ENCODE measurements at regions not wholly inside any gene's neighbourhood (a gene's known extent, or its start where the extent isn't known, plus 50 kb on each side); places are given as distances from the start of the nearest gene placed in this dataset.
"Not testable (repeated sequence)": the region's sequence is repeated elsewhere in the genome, so short reads cannot be mapped to it uniquely, and the experiment has no call there.

DNA sequence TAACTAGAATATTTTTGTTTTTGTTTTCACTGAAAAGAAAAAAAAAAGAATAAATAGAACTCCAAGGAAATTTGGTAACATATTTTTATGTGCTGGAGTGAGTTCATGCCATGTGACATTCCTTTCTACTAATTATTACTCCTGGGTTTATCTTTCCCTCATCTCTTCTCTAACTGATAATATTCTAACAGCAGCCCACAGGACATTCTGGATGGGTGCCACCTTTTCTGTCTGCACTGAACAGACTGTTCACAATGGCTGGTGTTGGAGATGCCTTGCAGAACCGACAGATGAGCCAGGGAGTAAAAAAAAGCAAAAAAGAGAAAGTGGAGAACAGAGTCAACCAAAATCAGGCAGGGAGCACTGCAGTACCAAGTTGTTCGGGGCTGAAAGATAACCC, 151.3 kb downstream of the OR4M2 start:
- no peak for DNase-seq
- H3K27me3 Mint-ChIP-seq (ENCODE audit: low read depth, poor library complexity) = peaks cover 5% of the 10 kb centered on the region
- no peak overlapping the region for H3K27ac Mint-ChIP-seq
- H3K9me3 Mint-ChIP-seq = peaks cover 98% of the 10 kb centered on the region
- H3K36me3 Mint-ChIP-seq (ENCODE audit: low read depth) = no peaks in the 10 kb centered on the region
- no peaks in the 10 kb centered on the region for H3K4me1 Mint-ChIP-seq
- TF ChIP-seq, protein P1, sequence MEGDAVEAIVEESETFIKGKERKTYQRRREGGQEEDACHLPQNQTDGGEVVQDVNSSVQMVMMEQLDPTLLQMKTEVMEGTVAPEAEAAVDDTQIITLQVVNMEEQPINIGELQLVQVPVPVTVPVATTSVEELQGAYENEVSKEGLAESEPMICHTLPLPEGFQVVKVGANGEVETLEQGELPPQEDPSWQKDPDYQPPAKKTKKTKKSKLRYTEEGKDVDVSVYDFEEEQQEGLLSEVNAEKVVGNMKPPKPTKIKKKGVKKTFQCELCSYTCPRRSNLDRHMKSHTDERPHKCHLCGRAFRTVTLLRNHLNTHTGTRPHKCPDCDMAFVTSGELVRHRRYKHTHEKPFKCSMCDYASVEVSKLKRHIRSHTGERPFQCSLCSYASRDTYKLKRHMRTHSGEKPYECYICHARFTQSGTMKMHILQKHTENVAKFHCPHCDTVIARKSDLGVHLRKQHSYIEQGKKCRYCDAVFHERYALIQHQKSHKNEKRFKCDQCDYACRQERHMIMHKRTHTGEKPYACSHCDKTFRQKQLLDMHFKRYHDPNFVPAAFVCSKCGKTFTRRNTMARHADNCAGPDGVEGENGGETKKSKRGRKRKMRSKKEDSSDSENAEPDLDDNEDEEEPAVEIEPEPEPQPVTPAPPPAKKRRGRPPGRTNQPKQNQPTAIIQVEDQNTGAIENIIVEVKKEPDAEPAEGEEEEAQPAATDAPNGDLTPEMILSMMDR (IDR thresholded peaks at IDR 0.05) = no peak
- no peak overlapping the region for H3K4me3 Mint-ChIP-seq

DNA sequence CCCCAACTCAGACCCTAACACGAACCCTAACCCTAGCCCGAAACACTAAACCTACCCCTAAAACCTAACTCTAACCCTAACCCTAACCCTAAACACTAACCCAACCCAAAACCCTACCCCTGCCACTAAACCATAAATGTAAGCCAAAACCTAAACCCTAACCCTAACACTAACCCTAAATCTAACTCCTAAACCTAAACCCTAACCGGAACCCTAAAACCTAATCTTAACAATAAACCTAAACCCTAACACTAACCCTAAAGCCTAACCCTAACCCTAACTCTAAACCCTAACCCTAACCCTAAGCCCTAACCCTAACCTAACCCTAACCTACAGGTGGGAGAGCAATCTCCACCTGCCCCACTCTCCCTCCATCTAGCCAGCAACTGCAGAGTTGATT, 152.3 kb downstream of the OR4M2 start:
- TF ChIP-seq, protein P1 (IDR thresholded peaks at IDR 0.05) = no peak
- DNase-seq = no peak
- H3K4me3 Mint-ChIP-seq = no peak overlapping the region
- H3K27ac Mint-ChIP-seq = no peak overlapping the region
- peaks cover 98% of the 10 kb centered on the region for H3K9me3 Mint-ChIP-seq
- H3K27me3 Mint-ChIP-seq (ENCODE audit: low read depth, poor library complexity) = peaks cover 5% of the 10 kb centered on the region
- peaks cover 2% of the 10 kb centered on the region for H3K36me3 Mint-ChIP-seq (ENCODE audit: low read depth)
- H3K4me1 Mint-ChIP-seq = no peaks in the 10 kb centered on the region

DNA sequence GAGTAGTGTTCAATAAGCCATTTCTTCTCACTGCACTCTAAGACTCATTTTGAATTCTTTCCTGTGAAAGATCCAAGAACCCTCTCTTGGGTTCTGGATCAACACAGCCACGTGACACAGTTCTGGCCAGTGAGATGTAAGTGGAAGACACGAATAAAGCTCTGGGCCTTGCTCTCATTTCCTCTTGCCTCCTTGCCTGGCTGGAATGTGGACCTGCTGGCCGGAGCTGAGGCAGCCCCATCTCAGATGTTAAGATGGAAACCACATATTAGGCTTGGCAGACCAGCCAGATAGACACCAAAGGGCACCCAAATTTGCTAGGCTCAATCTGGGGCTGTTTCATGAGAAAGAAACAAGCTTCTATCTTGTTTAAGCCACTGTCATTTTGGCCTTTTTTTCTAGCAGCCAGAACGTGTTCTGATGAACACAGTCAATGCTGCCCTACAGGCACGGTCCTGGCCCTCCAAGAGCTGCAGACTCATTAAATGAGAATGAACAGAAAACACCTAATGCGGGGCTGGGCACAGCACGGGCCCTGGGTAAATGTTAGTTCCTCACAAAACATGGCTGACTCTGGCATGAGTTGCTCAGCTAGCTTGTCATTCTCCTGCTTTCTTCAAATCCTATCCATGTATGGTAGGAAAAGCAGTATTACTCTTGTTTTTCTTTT, 155.1 kb downstream of the OR4M2 start:
- DNase-seq; H3K4me3 Mint-ChIP-seq; H3K36me3 Mint-ChIP-seq (ENCODE audit: low read depth); H3K27me3 Mint-ChIP-seq (ENCODE audit: low read depth, poor library complexity); H3K4me1 Mint-ChIP-seq; H3K27ac Mint-ChIP-seq: not testable (repeated sequence)
- peaks cover 97% of the 10 kb centered on the region for H3K9me3 Mint-ChIP-seq

DNA sequence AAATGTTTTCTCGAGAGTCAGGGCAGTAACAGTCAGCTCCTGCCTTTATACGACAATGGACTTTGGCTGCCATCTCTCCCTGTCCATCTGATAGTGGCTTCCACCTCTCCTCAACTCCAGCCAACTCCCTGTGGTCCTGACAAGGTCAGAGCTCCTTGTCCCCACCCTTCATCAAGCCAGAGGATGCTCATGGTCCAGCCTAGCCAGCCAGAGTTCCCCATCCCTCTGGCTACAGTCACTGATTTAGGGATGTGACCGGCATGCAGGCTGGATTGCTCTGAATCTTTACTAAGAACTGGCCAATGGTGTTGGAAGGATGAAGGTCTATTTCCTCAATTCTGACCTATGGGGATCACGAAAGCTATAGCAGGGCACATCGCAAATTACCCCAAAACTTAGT, 156.1 kb downstream of the OR4M2 start:
- no peak overlapping the region for H3K4me3 Mint-ChIP-seq

DNA sequence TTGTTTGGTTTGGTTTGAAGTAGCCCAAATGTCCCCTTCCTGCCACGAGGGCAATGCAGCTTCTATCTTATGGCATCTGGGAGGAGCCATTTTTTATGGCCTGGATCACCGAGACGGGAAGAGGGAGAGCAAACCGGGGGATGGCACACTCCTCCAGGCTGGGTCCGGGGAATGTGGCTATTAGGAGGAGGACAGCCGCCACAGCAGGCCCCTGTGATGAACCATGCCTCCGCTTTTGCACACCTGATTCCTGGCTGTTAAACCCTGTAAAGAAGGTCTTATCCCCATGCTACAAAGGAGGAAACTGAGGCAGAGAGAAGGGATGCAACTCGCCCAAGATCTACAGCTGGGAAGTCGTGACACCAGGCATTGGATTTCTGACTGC, 157.6 kb downstream of the OR4M2 start:
- Mint-ChIP-seq H3K27me3 (ENCODE audit: low read depth, poor library complexity) (peaks cover 2% of the 10 kb centered on the region), H3K27ac (no peak overlapping the region), H3K4me1 (no peaks in the 10 kb centered on the region), H3K36me3 (ENCODE audit: low read depth) (peaks cover 11% of the 10 kb centered on the region), H3K4me3 (no peak overlapping the region), H3K9me3 (peaks cover 97% of the 10 kb centered on the region)
- DNase-seq = no peak
- TF ChIP-seq, protein P1 (IDR thresholded peaks at IDR 0.05) = no peak

More for the DNA sequence above, 156.1 kb downstream of the OR4M2 start:
- H3K27me3 Mint-ChIP-seq (ENCODE audit: low read depth, poor library complexity) = peaks cover 2% of the 10 kb centered on the region
- H3K36me3 Mint-ChIP-seq (ENCODE audit: low read depth) = peaks cover 11% of the 10 kb centered on the region
- H3K4me1 Mint-ChIP-seq = no peaks in the 10 kb centered on the region
- H3K27ac Mint-ChIP-seq = no peak overlapping the region
- TF ChIP-seq, protein P1 (IDR thresholded peaks at IDR 0.05) = no peak
- no peak for DNase-seq
- H3K9me3 Mint-ChIP-seq = peaks cover 97% of the 10 kb centered on the region

DNA sequence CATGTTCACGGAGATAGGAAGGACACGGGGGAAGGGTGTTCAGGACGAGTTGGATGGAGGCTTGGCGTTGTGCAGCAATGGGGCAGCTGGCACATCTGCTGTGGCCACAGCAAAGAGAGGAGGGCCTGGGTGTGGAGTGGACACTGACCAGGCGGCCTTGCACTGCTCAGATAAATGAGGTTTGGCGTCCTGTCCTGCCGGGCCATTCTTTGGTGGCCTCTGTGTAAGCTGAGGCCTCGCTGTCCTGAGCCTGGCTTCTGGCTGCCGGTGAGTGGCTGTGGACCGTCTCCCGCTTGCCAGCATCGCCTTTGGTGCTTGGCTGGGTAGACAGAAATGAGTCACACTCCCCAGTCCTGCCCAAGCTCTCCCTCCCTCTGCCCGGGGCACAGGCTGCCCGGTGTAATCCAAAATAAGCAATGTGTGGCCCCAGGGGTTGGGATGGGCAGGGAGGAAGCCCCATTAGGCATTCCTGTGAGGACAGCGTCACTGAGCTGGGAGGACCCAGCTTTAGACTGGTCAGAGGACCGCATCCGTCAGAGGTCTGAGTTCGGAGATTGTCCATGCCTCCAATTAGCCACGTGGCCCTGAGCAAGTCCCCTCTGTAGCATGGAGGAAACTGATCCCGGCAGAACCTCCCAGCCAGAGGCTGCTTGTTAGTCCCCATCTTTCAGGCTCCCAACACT, 158.1 kb downstream of the OR4M2 start:
- H3K27ac Mint-ChIP-seq = not testable (repeated sequence)
- peaks cover 11% of the 10 kb centered on the region for H3K36me3 Mint-ChIP-seq (ENCODE audit: low read depth)

DNA sequence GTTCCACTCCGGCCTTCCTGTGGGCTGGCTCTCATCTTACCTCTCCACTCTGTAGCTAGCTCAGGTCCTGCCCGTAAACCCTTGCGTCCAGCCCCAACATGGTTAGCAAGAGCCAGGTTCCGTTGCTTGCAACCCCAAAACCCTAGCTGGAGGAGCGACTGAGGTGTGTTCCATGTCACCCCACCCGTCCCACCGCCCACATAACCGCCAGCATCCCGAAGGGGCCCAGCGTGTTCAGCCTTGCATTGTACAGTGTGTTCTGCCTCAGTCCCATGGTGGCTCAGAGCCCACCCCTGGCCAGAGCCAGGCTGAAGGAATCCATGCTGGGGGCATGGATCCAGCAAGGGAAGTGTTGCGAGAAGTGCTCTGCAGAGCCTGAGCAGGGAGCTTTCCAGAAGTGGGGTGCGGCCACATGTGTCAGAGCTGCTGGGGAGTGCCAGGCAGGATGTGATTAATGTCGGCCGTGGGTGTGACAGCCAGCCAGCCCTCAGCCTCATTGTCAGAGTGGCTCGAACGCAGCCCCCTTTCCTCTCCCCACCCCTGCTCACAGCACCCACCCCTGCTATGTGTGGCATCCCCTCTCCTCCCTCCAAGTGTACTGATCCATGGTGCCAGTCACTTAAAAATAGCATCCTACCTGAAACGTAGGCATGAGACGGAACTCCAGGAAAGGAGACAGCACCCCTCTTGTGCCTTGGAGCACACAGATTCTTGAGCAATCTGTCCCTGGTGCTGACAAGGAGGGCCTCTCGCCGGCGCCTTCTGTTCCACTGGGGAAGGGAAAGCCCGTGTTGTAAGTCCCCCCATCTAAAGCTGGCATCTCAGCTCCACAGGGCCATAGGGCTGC, 158.9 kb downstream of the OR4M2 start:
- H3K4me1 Mint-ChIP-seq; DNase-seq; H3K4me3 Mint-ChIP-seq; H3K27ac Mint-ChIP-seq; H3K27me3 Mint-ChIP-seq (ENCODE audit: low read depth, poor library complexity): not testable (repeated sequence)
- peaks cover 98% of the 10 kb centered on the region for H3K9me3 Mint-ChIP-seq
- peaks cover 15% of the 10 kb centered on the region for H3K36me3 Mint-ChIP-seq (ENCODE audit: low read depth)

More for the DNA sequence above, 158.1 kb downstream of the OR4M2 start:
- peaks cover 97% of the 10 kb centered on the region for H3K9me3 Mint-ChIP-seq
- DNase-seq; H3K27me3 Mint-ChIP-seq (ENCODE audit: low read depth, poor library complexity); H3K4me3 Mint-ChIP-seq; H3K4me1 Mint-ChIP-seq: not testable (repeated sequence)

Measured in nephron progenitor cell (in vitro differentiated cells).